ENCODE measurements at regions not wholly inside any gene's neighbourhood (a gene's known extent, or its start where the extent isn't known, plus 50 kb on each side); places are given as distances from the start of the nearest gene placed in this dataset.

DNA sequence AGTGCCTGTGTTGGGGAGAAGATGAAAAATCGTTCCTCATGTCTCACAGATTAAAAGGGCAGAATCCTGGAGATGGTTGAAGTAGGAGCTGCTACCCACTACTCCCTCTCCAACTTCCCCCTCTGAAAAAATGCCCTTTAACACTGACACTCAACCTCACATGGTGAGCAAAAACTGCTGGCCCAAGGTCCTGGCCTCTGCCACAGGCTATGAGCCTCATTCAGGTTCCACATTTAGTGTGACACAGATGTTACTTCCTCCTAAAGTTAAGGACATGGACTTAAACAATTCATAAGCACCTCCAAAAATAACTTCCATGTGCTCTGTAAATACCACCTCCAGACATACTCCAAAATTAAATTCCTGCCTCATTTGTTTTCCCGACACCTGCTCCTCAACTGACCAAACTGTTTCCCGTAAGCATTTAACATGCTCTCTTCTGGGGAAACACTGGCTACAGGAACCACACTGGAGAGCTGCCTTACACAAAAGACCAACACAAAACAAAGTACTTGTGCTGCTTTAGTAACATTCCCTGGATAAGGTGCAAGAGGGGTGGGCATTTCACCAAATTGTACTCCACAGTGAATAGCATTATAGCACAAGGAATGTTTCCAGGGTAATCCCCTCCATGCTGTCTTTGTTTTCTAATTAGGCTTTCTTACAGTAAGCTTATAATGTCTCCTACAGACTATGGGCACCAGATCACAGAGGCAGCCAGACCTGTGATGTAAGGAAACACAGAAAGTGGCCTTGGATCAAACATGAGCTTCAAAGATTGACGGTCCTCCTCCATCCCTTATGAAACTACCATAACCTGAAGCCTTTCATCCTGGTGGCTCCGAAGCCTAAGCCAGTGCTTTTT, 57.0 kb downstream of the PHLDA1 start:
- no peaks in the 10 kb centered on the region for H3K36me3 ChIP-seq (ENCODE audit: insufficient read depth, low read length)
- no peaks in the 10 kb centered on the region for H3K27me3 ChIP-seq (ENCODE audit: control insufficient read depth, insufficient read depth, low read length)
- H3K4me2 ChIP-seq (ENCODE audit: low read length): no peak overlapping the region
- no peak overlapping the region for H3K4me3 ChIP-seq (ENCODE audit: low read length)
- no peak overlapping the region for H3K9ac ChIP-seq (ENCODE audit: low read depth, low read length)
- peaks cover 35% of the 10 kb centered on the region for H3K4me1 ChIP-seq (ENCODE audit: control insufficient read depth, insufficient read depth, low read length)
- no peaks in the 10 kb centered on the region for H3K9me3 ChIP-seq (replicated peaks; ENCODE audit: low read length)

DNA sequence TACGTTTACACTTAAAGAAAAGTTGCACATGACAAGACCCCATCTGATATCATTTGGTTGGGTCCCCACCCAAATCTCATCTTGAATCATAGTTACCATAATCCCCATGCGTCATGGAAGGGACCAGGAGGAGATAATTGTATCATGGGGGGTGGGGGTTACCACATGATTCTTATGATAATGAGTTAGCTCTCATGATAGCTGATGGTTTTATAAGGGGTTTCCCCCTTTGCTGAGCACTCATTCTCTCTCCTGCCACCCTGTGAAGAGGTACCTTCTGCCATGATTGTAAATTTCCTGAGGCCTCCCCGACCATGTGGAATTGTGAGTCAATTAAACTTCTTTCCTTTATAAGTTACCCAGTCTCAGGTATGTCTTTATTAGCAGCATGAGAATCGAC, 60.3 kb downstream of the PHLDA1 start:
- no peaks in the 10 kb centered on the region for H3K27me3 ChIP-seq (ENCODE audit: control insufficient read depth, insufficient read depth, low read length)
- H3K9me3 ChIP-seq (replicated peaks; ENCODE audit: low read length): no peaks in the 10 kb centered on the region
- no peaks in the 10 kb centered on the region for H3K36me3 ChIP-seq (ENCODE audit: insufficient read depth, low read length)
- peaks cover 4% of the 10 kb centered on the region for H3K4me1 ChIP-seq (ENCODE audit: control insufficient read depth, insufficient read depth, low read length)
- H3K4me2 ChIP-seq (ENCODE audit: low read length): no peak overlapping the region
- no peak overlapping the region for H3K4me3 ChIP-seq (ENCODE audit: low read length)
- no peak overlapping the region for H3K9ac ChIP-seq (ENCODE audit: low read depth, low read length)

- Histone ChIP-seq H3K9me3 (replicated peaks; ENCODE audit: low read length) (no peaks in the 10 kb centered on the region), H3K36me3 (ENCODE audit: insufficient read depth, low read length) (no peaks in the 10 kb centered on the region), H3K9ac (ENCODE audit: low read depth, low read length) (no peak overlapping the region), H3K27me3 (ENCODE audit: control insufficient read depth, insufficient read depth, low read length) (no peaks in the 10 kb centered on the region), H3K4me2 (ENCODE audit: low read length) (no peak overlapping the region), H3K4me1 (ENCODE audit: control insufficient read depth, insufficient read depth, low read length) (no peaks in the 10 kb centered on the region), H3K4me3 (ENCODE audit: low read length) (no peak overlapping the region)
These were observed 61.3 kb downstream of the PHLDA1 start for GRCh38 chr12:75970310-75970709.

- H3K4me2 ChIP-seq (ENCODE audit: low read length): no peak overlapping the region
- no peaks in the 10 kb centered on the region for H3K36me3 ChIP-seq (ENCODE audit: insufficient read depth, low read length)
These were observed 61.8 kb downstream of the PHLDA1 start for GRCh38 chr12:75969768-75970167.

GRCh38 chr12:75965661-75966060, 65.9 kb downstream of the PHLDA1 start:
- H3K4me1 ChIP-seq (ENCODE audit: control insufficient read depth, insufficient read depth, low read length): no peaks in the 10 kb centered on the region

More at GRCh38 chr12:75969768-75970167, 61.8 kb downstream of the PHLDA1 start:
- Histone ChIP-seq H3K9ac (ENCODE audit: low read depth, low read length) (no peak overlapping the region), H3K4me1 (ENCODE audit: control insufficient read depth, insufficient read depth, low read length) (no peaks in the 10 kb centered on the region), H3K9me3 (replicated peaks; ENCODE audit: low read length) (no peaks in the 10 kb centered on the region), H3K27me3 (ENCODE audit: control insufficient read depth, insufficient read depth, low read length) (no peaks in the 10 kb centered on the region), H3K4me3 (ENCODE audit: low read length) (no peak overlapping the region)

DNA sequence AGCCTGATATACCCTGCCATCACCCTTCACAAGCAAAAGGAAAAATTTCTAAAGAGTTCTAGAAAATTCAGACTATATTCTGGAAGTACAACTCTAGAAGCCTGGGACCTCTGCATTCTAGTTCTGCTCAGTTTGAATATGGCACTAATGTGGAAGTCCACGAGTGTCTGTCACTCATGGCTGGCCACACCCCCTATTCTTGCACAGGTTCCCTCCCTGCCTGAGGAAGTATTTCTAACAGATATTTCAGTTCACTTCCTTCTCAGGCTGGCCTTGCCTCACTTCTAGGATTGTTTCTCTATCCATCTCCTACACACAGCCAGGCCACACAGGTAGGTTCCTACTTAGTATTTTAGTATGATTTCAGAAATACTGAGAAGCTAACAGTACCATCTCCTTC, 67.4 kb downstream of the PHLDA1 start:
- no peak overlapping the region for H3K9ac ChIP-seq (ENCODE audit: low read depth, low read length)
- no peak overlapping the region for H3K4me3 ChIP-seq (ENCODE audit: low read length)
- H3K9me3 ChIP-seq (replicated peaks; ENCODE audit: low read length): no peaks in the 10 kb centered on the region
- no peak overlapping the region for H3K4me2 ChIP-seq (ENCODE audit: low read length)
- no peaks in the 10 kb centered on the region for H3K27me3 ChIP-seq (ENCODE audit: control insufficient read depth, insufficient read depth, low read length)
- H3K36me3 ChIP-seq (ENCODE audit: insufficient read depth, low read length): no peaks in the 10 kb centered on the region
- H3K4me1 ChIP-seq (ENCODE audit: control insufficient read depth, insufficient read depth, low read length): no peaks in the 10 kb centered on the region

More at GRCh38 chr12:75965661-75966060, 65.9 kb downstream of the PHLDA1 start:
- no peaks in the 10 kb centered on the region for H3K36me3 ChIP-seq (ENCODE audit: insufficient read depth, low read length)
- no peaks in the 10 kb centered on the region for H3K9me3 ChIP-seq (replicated peaks; ENCODE audit: low read length)
- no peak overlapping the region for H3K9ac ChIP-seq (ENCODE audit: low read depth, low read length)
- H3K4me3 ChIP-seq (ENCODE audit: low read length): no peak overlapping the region
- H3K27me3 ChIP-seq (ENCODE audit: control insufficient read depth, insufficient read depth, low read length): no peaks in the 10 kb centered on the region
- no peak overlapping the region for H3K4me2 ChIP-seq (ENCODE audit: low read length)

GRCh38 chr12:75961878-75962277, 69.7 kb downstream of the PHLDA1 start:
- H3K9me3 ChIP-seq (replicated peaks; ENCODE audit: low read length): no peaks in the 10 kb centered on the region

DNA sequence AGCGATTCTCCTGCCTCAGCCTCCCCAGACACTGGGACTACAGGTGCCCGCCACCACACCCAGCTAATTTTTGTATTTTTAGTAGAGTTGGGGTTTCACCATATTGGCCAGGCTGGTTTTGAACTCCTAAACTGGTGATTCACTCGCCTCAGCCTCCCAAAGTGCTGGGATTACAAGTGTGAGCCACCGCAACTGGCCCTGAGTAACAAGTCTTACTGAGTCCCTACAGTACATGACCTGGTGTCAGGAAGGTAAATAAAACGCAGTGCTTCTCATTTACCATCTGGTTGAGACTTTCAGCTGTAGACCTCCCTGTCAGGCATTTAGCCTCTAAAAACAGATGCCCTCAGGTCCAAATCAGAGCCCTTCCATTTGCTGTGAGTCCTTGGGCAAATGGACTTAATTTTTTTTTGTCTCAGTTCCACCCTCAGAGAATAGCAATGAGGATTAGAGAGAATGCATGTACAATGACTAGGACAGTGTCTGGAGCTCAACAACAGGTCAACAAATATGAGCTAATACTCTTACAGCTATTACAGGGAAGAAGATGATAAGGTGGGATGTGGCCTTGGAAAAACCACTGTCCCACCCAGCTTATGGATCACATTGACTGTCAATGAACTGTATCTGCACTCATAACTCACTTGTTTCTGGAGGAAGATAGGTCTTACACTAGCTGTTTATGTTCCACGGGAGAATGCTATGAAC, 70.5 kb downstream of the PHLDA1 start:
- Histone ChIP-seq H3K4me2 (ENCODE audit: low read length) (no peak overlapping the region), H3K9me3 (replicated peaks; ENCODE audit: low read length) (no peaks in the 10 kb centered on the region)

More at GRCh38 chr12:75961878-75962277, 69.7 kb downstream of the PHLDA1 start:
- Histone ChIP-seq H3K4me1 (ENCODE audit: control insufficient read depth, insufficient read depth, low read length) (no peaks in the 10 kb centered on the region), H3K27me3 (ENCODE audit: control insufficient read depth, insufficient read depth, low read length) (no peaks in the 10 kb centered on the region), H3K36me3 (ENCODE audit: insufficient read depth, low read length) (no peaks in the 10 kb centered on the region), H3K4me3 (ENCODE audit: low read length) (no peak overlapping the region), H3K4me2 (ENCODE audit: low read length) (no peak overlapping the region), H3K9ac (ENCODE audit: low read depth, low read length) (no peak overlapping the region)

GRCh38 chr12:75960086-75960910, 71.3 kb downstream of the PHLDA1 start:
- Histone ChIP-seq H3K9ac (ENCODE audit: low read depth, low read length) (no peak overlapping the region), H3K9me3 (replicated peaks; ENCODE audit: low read length) (no peaks in the 10 kb centered on the region), H3K36me3 (ENCODE audit: insufficient read depth, low read length) (no peaks in the 10 kb centered on the region), H3K27me3 (ENCODE audit: control insufficient read depth, insufficient read depth, low read length) (no peaks in the 10 kb centered on the region), H3K4me3 (ENCODE audit: low read length) (no peak overlapping the region), H3K4me2 (ENCODE audit: low read length) (no peak overlapping the region), H3K4me1 (ENCODE audit: control insufficient read depth, insufficient read depth, low read length) (no peaks in the 10 kb centered on the region)

More for the DNA sequence above, 70.5 kb downstream of the PHLDA1 start:
- H3K4me1 ChIP-seq (ENCODE audit: control insufficient read depth, insufficient read depth, low read length): no peaks in the 10 kb centered on the region
- H3K9ac ChIP-seq (ENCODE audit: low read depth, low read length): no peak overlapping the region
- no peaks in the 10 kb centered on the region for H3K27me3 ChIP-seq (ENCODE audit: control insufficient read depth, insufficient read depth, low read length)
- no peak overlapping the region for H3K4me3 ChIP-seq (ENCODE audit: low read length)
- H3K36me3 ChIP-seq (ENCODE audit: insufficient read depth, low read length): no peaks in the 10 kb centered on the region

DNA sequence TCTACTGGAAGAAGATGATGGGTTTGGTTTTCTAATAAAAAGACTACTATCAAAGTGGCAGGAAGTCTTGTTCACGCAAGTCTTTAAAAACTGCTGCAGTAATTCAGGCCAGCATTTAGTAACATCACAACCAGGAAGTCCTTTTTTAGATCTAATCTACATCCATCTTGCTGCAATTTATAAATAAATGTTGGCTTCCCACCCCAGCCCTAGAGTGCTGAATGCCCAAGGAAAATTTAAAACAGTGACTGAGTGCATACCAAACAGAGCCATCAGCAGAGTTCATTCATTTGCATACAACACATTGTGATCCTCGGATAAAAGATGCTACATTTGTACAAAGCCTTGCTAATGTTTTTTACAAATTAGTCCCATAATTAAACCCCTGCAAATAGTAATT, 72.1 kb downstream of the PHLDA1 start:
- H3K9me3 ChIP-seq (replicated peaks; ENCODE audit: low read length): no peaks in the 10 kb centered on the region
- H3K4me2 ChIP-seq (ENCODE audit: low read length): no peak overlapping the region
- H3K27me3 ChIP-seq (ENCODE audit: control insufficient read depth, insufficient read depth, low read length): no peaks in the 10 kb centered on the region
- no peak overlapping the region for H3K4me3 ChIP-seq (ENCODE audit: low read length)
- H3K9ac ChIP-seq (ENCODE audit: low read depth, low read length): no peak overlapping the region
- H3K36me3 ChIP-seq (ENCODE audit: insufficient read depth, low read length): no peaks in the 10 kb centered on the region
- H3K4me1 ChIP-seq (ENCODE audit: control insufficient read depth, insufficient read depth, low read length): peaks cover 2% of the 10 kb centered on the region

DNA sequence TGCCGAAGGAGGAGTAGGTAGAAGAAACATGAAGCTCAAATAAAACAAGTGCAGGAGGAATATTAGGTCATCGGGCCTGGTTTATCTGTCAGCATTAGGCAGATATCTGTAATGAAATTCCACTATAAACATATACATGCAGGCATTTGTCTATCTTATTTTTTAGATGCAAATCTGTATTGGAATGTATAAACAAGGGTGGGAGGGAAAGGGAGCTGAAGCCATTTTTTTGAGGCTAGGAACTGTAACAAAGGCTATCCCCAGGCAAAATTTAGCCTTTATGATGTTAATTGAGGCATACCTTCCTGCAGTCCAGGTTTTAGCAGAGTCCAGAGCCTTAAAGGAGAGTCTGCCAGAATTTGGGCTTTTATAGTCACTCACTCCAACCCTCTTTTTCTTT, 72.5 kb downstream of the PHLDA1 start:
- H3K36me3 ChIP-seq (ENCODE audit: insufficient read depth, low read length): no peaks in the 10 kb centered on the region
- no peaks in the 10 kb centered on the region for H3K27me3 ChIP-seq (ENCODE audit: control insufficient read depth, insufficient read depth, low read length)
- H3K4me3 ChIP-seq (ENCODE audit: low read length): no peak overlapping the region
- no peaks in the 10 kb centered on the region for H3K9me3 ChIP-seq (replicated peaks; ENCODE audit: low read length)
- H3K4me2 ChIP-seq (ENCODE audit: low read length): no peak overlapping the region
- H3K9ac ChIP-seq (ENCODE audit: low read depth, low read length): no peak overlapping the region
- peaks cover 7% of the 10 kb centered on the region for H3K4me1 ChIP-seq (ENCODE audit: control insufficient read depth, insufficient read depth, low read length)
